A673 (cell line): ENCODE measurements at regions not wholly inside any gene's neighbourhood (a gene's known extent, or its start where the extent isn't known, plus 50 kb on each side); places are given as distances from the start of the nearest gene placed in this dataset.

Experiments
- EZH2 ChIP-seq: fragments of 200-600 bp; sonication (generic); IDR thresholded peaks from 2 replicates; pipeline ENCODE4 v1.6.1; 2017; ENCODE audit warnings: borderline replicate concordance, low read depth, mild to moderate bottlenecking, mixed read lengths, antibody characterized with exemption, low read length; ENCODE audit not compliant: poor library complexity, severe bottlenecking
- TF ChIP-seq, protein P1 (sequence below): fragments of 300-800, 200-600 bp; sonication (generic); conservative IDR thresholded peaks from 2 replicates; pipeline ENCODE4 v1.5.1; 2017; ENCODE audit warnings: low read depth, mild to moderate bottlenecking, antibody characterized with exemption, low read length, moderate library complexity, mixed read lengths

DNA sequence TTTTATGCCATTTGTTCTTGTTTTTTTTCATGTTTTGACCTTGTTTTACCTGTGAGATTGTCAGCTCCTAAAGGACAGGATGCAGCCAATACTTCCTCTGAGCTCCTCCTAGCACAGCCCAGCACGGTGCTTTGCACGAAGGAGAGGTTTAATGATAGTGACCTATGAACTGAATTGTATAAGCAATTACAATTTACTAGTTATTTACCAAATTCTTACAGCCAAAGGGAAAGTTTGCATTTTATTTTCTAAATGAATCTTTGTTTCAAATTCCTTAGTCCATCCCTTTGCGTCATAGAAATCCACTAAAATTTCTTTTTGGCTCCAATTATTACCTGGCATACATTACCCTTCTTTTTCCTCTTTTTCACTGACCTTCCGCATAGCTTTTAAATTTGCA lies 326.1 kb downstream of the TDRD15 start:
- TF ChIP-seq, protein P1, sequence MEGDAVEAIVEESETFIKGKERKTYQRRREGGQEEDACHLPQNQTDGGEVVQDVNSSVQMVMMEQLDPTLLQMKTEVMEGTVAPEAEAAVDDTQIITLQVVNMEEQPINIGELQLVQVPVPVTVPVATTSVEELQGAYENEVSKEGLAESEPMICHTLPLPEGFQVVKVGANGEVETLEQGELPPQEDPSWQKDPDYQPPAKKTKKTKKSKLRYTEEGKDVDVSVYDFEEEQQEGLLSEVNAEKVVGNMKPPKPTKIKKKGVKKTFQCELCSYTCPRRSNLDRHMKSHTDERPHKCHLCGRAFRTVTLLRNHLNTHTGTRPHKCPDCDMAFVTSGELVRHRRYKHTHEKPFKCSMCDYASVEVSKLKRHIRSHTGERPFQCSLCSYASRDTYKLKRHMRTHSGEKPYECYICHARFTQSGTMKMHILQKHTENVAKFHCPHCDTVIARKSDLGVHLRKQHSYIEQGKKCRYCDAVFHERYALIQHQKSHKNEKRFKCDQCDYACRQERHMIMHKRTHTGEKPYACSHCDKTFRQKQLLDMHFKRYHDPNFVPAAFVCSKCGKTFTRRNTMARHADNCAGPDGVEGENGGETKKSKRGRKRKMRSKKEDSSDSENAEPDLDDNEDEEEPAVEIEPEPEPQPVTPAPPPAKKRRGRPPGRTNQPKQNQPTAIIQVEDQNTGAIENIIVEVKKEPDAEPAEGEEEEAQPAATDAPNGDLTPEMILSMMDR = no peak
- TF ChIP-seq EZH2 = no peak
